HEK293 (cell line): ENCODE measurements at regions not wholly inside any gene's neighbourhood (a gene's known extent, or its start where the extent isn't known, plus 50 kb on each side); places are given as distances from the start of the nearest gene placed in this dataset.

Experiments
- CTCF ChIP-seq: fragments of 450-650 bp; formaldehyde crosslinking; IDR thresholded peaks from 2 replicates; pipeline ENCODE4 v1.5.1; 2016; ENCODE audit warnings: missing biosample characterization, missing genetic modification characterization
- HOXA7 ChIP-seq: sonication (generic); formaldehyde crosslinking; IDR thresholded peaks from 2 replicates; pipeline ENCODE4 v1.8.1; 2022; ENCODE audit warnings: missing genetic modification reagents, borderline replicate concordance
- KLF7 ChIP-seq: fragments of 450-650 bp; formaldehyde crosslinking; IDR thresholded peaks from 2 replicates; pipeline ENCODE4 v1.5.1; 2016; ENCODE audit warnings: missing biosample characterization, missing genetic modification characterization, borderline replicate concordance
- KLF9 ChIP-seq: fragments of 450-650 bp; formaldehyde crosslinking; IDR thresholded peaks from 2 replicates; pipeline ENCODE4 v1.5.1; 2016; ENCODE audit warnings: missing biosample characterization, missing genetic modification characterization, low read depth
- REST ChIP-seq: fragments of 450-650 bp; formaldehyde crosslinking; IDR thresholded peaks from 2 replicates; pipeline ENCODE4 v1.5.1; 2016; ENCODE audit warnings: missing biosample characterization, missing genetic modification characterization
- SP3 ChIP-seq: fragments of 450-650 bp; formaldehyde crosslinking; IDR thresholded peaks from 2 replicates; pipeline ENCODE4 v1.5.1; 2016; ENCODE audit warnings: missing biosample characterization, missing genetic modification characterization
- TCF7L2 ChIP-seq: IDR thresholded peaks from 2 replicates; pipeline ENCODE4 v1.6.1; 2011; ENCODE audit warnings: low read depth, mild to moderate bottlenecking, inconsistent platforms, low read length, moderate library complexity, borderline replicate concordance
- YY1 ChIP-seq: fragments of 450-650 bp; formaldehyde crosslinking; IDR thresholded peaks from 2 replicates; pipeline ENCODE4 v1.5.1; 2018; ENCODE audit warnings: missing biosample characterization, missing genetic modification characterization
- ZBTB7A ChIP-seq: fragments of 450-650 bp; formaldehyde crosslinking; IDR thresholded peaks from 2 replicates; pipeline ENCODE4 v1.5.1; 2016; ENCODE audit warnings: low read depth, missing biosample characterization, missing genetic modification characterization
- ZNF274 ChIP-seq, 2 experiments: fragments of 200-500 bp in 1 of 2; fragments of 450-650 bp in 1 of 2; sonication (Bioruptor generic) in 1 of 2; formaldehyde crosslinking in 1 of 2; IDR thresholded peaks; 2 replicates each; pipeline versions ENCODE4 v1.5.1 to v1.6.1; 2014 to 2016; ENCODE audit warnings: borderline replicate concordance in 1 of 2, inconsistent platforms in 1 of 2, low read length in 1 of 2, missing biosample characterization in 1 of 2, missing genetic modification characterization in 1 of 2
- ZNF521 ChIP-seq: fragments of 450-650 bp; formaldehyde crosslinking; IDR thresholded peaks from 2 replicates; pipeline ENCODE4 v1.5.1; 2017; ENCODE audit warnings: missing biosample characterization, mild to moderate bottlenecking, missing genetic modification characterization
- ZNF558 ChIP-seq: fragments of 450-650 bp; formaldehyde crosslinking; IDR thresholded peaks from 2 replicates; pipeline ENCODE4 v1.5.1; 2016; ENCODE audit warnings: missing biosample characterization, missing genetic modification characterization
- TF ChIP-seq, protein P1 (sequence below): sonication (generic); formaldehyde crosslinking; IDR thresholded peaks from 2 replicates; pipeline ENCODE4 v1.8.1; 2022; ENCODE audit warnings: mild to moderate bottlenecking, moderate library complexity, missing genetic modification reagents
- TF ChIP-seq, protein P2 (sequence below): fragments of 450-650 bp; formaldehyde crosslinking; IDR thresholded peaks from 2 replicates; pipeline ENCODE4 v1.5.1; 2016; ENCODE audit warnings: missing biosample characterization, missing genetic modification characterization, low read depth

DNA sequence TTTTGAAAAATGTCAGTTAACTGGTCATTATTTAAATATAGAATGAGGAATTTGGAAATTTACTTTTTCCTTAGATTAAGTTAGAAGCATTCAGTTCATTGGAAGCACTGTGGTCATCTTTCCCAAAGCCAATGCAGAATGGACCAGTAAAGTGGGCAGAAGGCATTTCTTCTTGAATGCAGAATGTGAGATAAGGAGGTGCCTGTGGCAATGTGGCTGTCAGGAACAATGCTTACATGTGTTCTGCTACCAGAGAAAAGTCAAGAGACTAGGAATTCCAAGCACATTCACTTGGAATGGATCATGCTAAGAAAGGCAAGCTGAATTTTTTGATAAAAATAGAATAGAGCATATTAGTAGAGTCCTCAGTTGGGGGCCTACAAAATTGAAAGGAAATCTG lies 295.0 kb upstream of the KCNH7 start:
- TF ChIP-seq CTCF (tag by site-specific recombination) (no peak), REST (tag by site-specific recombination) (no peak), SP3 (tag by site-specific recombination) (no peak), HOXA7 (CRISPR knock-in tag) (no peak), KLF9 (tag by site-specific recombination) (no peak), YY1 (tag by site-specific recombination) (no peak), TCF7L2 (no peak), KLF7 (no peak), ZBTB7A (tag by site-specific recombination) (no peak), ZNF274 (IDR thresholded peaks at IDR 0.05; ENCODE audit: low read length) (no peak), ZNF274 (tag by site-specific recombination; IDR thresholded peaks at IDR 0.05; ENCODE audit: borderline replicate concordance) (no peak), ZNF521 (no peak), ZNF558 (tag by site-specific recombination) (no peak)
- TF ChIP-seq, protein P1, sequence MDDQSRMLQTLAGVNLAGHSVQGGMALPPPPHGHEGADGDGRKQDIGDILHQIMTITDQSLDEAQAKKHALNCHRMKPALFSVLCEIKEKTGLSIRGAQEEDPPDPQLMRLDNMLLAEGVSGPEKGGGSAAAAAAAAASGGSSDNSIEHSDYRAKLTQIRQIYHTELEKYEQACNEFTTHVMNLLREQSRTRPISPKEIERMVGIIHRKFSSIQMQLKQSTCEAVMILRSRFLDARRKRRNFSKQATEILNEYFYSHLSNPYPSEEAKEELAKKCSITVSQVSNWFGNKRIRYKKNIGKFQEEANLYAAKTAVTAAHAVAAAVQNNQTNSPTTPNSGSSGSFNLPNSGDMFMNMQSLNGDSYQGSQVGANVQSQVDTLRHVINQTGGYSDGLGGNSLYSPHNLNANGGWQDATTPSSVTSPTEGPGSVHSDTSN (CRISPR knock-in tag) = no peak
- TF ChIP-seq, protein P2, sequence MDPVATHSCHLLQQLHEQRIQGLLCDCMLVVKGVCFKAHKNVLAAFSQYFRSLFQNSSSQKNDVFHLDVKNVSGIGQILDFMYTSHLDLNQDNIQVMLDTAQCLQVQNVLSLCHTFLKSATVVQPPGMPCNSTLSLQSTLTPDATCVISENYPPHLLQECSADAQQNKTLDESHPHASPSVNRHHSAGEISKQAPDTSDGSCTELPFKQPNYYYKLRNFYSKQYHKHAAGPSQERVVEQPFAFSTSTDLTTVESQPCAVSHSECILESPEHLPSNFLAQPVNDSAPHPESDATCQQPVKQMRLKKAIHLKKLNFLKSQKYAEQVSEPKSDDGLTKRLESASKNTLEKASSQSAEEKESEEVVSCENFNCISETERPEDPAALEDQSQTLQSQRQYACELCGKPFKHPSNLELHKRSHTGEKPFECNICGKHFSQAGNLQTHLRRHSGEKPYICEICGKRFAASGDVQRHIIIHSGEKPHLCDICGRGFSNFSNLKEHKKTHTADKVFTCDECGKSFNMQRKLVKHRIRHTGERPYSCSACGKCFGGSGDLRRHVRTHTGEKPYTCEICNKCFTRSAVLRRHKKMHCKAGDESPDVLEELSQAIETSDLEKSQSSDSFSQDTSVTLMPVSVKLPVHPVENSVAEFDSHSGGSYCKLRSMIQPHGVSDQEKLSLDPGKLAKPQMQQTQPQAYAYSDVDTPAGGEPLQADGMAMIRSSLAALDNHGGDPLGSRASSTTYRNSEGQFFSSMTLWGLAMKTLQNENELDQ (tag by site-specific recombination) = no peak
